ENCODE measurements at regions not wholly inside any gene's neighbourhood (a gene's known extent, or its start where the extent isn't known, plus 50 kb on each side); places are given as distances from the start of the nearest gene placed in this dataset.

DNA sequence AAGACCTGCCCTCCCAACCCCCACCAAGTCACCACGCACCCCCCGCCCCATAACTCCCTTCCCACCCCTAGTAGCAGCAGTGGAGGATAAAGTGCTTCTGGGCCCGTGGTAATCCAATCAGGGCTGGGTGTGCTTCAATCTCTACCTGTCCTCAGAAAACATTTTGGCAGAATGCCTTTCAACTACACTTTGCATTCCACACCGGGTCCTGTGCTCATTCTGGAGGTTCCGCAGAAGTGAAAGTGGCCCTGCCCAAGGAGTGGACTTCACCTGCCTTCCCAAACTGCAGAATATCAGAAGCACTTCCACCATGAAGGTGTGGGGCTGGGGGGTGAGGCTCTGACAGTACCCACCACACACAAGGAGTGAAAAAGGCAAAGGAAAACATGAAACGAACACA, 322.3 kb downstream of the DHX15 start:
- DNase-seq = no peak
- Histone ChIP-seq H3K9me3 (no peaks in the 10 kb centered on the region), H3K27ac (no peak overlapping the region), H3K4me1 (no peaks in the 10 kb centered on the region), H3K27me3 (no peaks in the 10 kb centered on the region), H3K36me3 (ENCODE audit: low read depth, missing control alignments) (no peaks in the 10 kb centered on the region), H3K4me3 (no peak overlapping the region)
- TF ChIP-seq, protein P1, sequence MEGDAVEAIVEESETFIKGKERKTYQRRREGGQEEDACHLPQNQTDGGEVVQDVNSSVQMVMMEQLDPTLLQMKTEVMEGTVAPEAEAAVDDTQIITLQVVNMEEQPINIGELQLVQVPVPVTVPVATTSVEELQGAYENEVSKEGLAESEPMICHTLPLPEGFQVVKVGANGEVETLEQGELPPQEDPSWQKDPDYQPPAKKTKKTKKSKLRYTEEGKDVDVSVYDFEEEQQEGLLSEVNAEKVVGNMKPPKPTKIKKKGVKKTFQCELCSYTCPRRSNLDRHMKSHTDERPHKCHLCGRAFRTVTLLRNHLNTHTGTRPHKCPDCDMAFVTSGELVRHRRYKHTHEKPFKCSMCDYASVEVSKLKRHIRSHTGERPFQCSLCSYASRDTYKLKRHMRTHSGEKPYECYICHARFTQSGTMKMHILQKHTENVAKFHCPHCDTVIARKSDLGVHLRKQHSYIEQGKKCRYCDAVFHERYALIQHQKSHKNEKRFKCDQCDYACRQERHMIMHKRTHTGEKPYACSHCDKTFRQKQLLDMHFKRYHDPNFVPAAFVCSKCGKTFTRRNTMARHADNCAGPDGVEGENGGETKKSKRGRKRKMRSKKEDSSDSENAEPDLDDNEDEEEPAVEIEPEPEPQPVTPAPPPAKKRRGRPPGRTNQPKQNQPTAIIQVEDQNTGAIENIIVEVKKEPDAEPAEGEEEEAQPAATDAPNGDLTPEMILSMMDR (IDR thresholded peaks at IDR 0.05) = no peak
- no peak for TF ChIP-seq POLR2A (IDR thresholded peaks at IDR 0.05)
- WGBS, 2 donors = 56 to 60% methylated on average over 6 of the region's 6 CpGs
- intact Hi-C loops (cut with DNase I; ENCODE audit: low total_unique reads) = no loop called here

DNA sequence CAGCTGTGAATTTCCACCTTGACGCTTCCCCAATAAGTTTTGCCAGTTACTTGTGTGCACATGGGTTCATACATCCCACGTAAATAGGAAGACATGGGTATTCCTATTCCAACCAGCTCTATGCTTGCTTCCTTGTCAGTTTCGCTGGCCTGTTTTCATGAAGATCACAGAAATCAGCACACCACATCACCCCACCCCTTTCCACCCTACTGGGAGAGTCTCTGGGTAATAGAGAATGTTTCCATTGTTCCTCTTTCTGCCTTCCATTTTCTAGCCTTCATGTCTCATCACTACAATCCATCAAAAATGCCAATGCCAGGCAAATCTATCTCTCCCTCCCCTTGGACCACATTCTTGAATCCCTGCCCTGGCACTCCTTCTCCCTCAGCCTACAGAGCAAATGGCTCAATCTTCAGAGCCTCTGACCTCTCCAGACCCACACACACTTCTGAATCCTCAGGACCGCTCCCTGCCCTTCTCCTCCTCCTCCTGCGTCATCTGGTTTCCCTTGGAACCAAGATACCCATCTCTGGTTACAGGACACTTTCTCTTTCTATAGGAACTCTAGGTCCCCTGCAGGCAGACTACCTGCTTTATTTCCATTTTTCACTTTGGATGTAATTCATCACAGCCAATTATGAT, 323.3 kb downstream of the DHX15 start:
- no peaks in the 10 kb centered on the region for H3K4me1 ChIP-seq
- DNase-seq = no peak
- no peak overlapping the region for H3K27ac ChIP-seq
- no peaks in the 10 kb centered on the region for H3K36me3 ChIP-seq (ENCODE audit: low read depth, missing control alignments)
- no peak overlapping the region for H3K4me3 ChIP-seq
- intact Hi-C loops (cut with DNase I; ENCODE audit: low total_unique reads) = no loop called here
- 78 to 88% methylated on average over 5 of the region's 5 CpGs for WGBS, 2 donors
- no peaks in the 10 kb centered on the region for H3K9me3 ChIP-seq
- H3K27me3 ChIP-seq = no peaks in the 10 kb centered on the region
- TF ChIP-seq POLR2A (IDR thresholded peaks at IDR 0.05) = no peak
- TF ChIP-seq, protein P1 (IDR thresholded peaks at IDR 0.05) = no peak

DNA sequence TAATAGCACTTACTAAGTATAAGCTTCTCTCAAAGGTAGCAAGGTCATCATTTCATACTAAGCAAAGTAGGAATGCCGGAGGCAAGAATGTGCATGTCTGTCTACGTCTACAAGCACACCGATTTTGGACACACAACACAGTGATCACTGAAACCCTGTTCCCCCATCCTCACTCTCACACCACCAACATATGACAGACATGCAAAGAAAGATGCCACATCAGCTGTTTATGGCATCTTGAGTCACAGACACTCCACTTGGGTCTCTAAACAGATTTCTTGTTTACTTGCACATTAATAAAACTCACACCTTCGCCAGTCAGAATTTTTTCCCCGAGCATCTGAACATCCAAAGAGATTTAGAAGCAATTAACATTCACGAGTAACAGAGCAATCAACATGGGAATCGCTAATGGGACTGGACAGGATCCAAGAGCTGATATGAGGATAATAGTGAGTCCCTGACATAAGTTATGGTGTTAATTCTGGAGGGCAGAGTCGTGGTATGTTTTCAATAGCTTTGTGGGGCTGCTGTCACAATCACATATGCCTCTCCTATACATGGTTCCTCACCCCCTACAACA, 324.1 kb downstream of the DHX15 start:
- WGBS, 2 donors = 66 to 67% methylated on average over 8 of the region's 8 CpGs

DNA sequence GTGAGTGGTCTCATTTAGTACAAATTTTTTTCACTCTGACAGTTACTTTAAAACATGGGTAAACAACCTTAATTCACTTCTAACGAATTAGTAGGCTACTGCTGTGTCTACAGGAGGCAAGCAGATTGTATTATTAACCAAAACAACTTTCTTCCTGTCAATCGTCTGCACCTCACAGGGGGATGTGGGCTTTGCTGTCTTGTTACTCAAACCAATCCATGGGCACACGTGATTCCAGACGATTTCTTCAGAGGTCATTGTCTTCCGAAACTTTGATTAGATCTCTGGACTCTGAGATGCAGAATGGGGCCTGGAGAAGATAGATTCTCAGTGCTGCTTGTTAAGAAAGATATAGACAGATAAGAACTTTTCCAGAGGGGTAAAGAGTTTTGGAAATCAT, 327.8 kb downstream of the DHX15 start:
- intact Hi-C loops (cut with DNase I; ENCODE audit: low total_unique reads) = no loop called here
- Histone ChIP-seq H3K27me3 (no peaks in the 10 kb centered on the region), H3K4me3 (no peak overlapping the region), H3K27ac (no peak overlapping the region), H3K9me3 (no peaks in the 10 kb centered on the region), H3K36me3 (ENCODE audit: low read depth, missing control alignments) (no peaks in the 10 kb centered on the region), H3K4me1 (no peaks in the 10 kb centered on the region)
- TF ChIP-seq POLR2A (IDR thresholded peaks at IDR 0.05) = no peak
- TF ChIP-seq, protein P1 (IDR thresholded peaks at IDR 0.05) = no peak
- no peak for DNase-seq
- 60 to 63% methylated on average over 5 of the region's 5 CpGs for WGBS, 2 donors

More for the DNA sequence above, 324.1 kb downstream of the DHX15 start:
- TF ChIP-seq POLR2A (IDR thresholded peaks at IDR 0.05) = no peak
- TF ChIP-seq, protein P1 (IDR thresholded peaks at IDR 0.05) = no peak
- Histone ChIP-seq H3K9me3 (no peaks in the 10 kb centered on the region), H3K4me3 (no peak overlapping the region), H3K27me3 (no peaks in the 10 kb centered on the region), H3K27ac (no peak overlapping the region), H3K36me3 (ENCODE audit: low read depth, missing control alignments) (no peaks in the 10 kb centered on the region), H3K4me1 (no peaks in the 10 kb centered on the region)
- intact Hi-C loops (cut with DNase I; ENCODE audit: low total_unique reads) = no loop called here
- no peak for DNase-seq

DNA sequence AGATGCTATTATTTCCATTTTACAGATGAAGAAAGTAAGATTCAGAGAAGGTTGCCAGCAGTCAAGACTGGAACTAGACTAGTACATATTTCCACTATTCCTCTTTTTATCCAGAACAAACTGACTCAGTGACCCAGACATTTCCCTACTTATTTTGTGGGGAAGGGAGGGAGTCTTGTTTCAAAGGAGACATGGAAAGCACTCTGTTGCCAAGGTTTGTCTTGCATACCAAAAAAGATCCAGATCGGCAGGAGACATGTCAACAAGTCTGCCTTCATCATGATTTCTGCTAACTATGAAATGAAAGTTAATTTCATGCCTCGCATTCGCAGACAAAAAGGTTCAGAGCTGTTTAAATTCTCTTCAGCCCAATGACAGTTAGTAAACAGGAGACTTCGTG, 328.3 kb downstream of the DHX15 start:
- no peak overlapping the region for H3K4me3 ChIP-seq
- intact Hi-C loops (cut with DNase I; ENCODE audit: low total_unique reads) = no loop called here
- H3K9me3 ChIP-seq = no peaks in the 10 kb centered on the region
- H3K27ac ChIP-seq = no peak overlapping the region
- no peaks in the 10 kb centered on the region for H3K36me3 ChIP-seq (ENCODE audit: low read depth, missing control alignments)
- no peak for DNase-seq
- H3K27me3 ChIP-seq = no peaks in the 10 kb centered on the region
- no peak for TF ChIP-seq POLR2A (IDR thresholded peaks at IDR 0.05)
- TF ChIP-seq, protein P1 (IDR thresholded peaks at IDR 0.05) = no peak
- 76 to 78% methylated on average over 4 of the region's 4 CpGs for WGBS, 2 donors
- H3K4me1 ChIP-seq = no peaks in the 10 kb centered on the region
